GM12878 (cell line): ENCODE measurements at regions not wholly inside any gene's neighbourhood (a gene's known extent, or its start where the extent isn't known, plus 50 kb on each side); places are given as distances from the start of the nearest gene placed in this dataset.

Experiments
- JUND ChIP-seq: IDR thresholded peaks from 2 replicates; pipeline ENCODE4 v1.6.1; 2012; ENCODE audit warnings: low read depth, mild to moderate bottlenecking, low read length, improper control_type of control experiment, moderate library complexity
- MXI1 ChIP-seq: fragments of 150-350 bp; IDR thresholded peaks from 2 replicates; pipeline ENCODE4 v1.6.1; 2011; ENCODE audit warnings: low read depth, mild to moderate bottlenecking, inconsistent platforms, low read length, improper control_type of control experiment
- NRF1 ChIP-seq: conservative IDR thresholded peaks from 2 replicates; pipeline ENCODE4 v1.6.1; 2011; ENCODE audit warnings: mild to moderate bottlenecking, low read depth, low read length, improper control_type of control experiment
- PBX3 ChIP-seq: IDR thresholded peaks from 2 replicates; pipeline ENCODE4 v1.6.1; 2011; ENCODE audit warnings: mild to moderate bottlenecking, low read depth, low read length, moderate library complexity; ENCODE audit not compliant: insufficient replicate concordance
- POLR2A ChIP-seq: IDR thresholded peaks from 2 replicates; pipeline ENCODE4 v1.6.1; 2011; ENCODE audit warnings: low read depth, mild to moderate bottlenecking, low read length
- SPI1 ChIP-seq: IDR thresholded peaks from 2 replicates; pipeline ENCODE4 v1.6.1; 2011; ENCODE audit warnings: low read depth, mild to moderate bottlenecking, low read length, moderate library complexity, borderline replicate concordance; ENCODE audit not compliant: insufficient read depth
- SREBF1 ChIP-seq: IDR thresholded peaks from 2 replicates; pipeline ENCODE4 v1.6.1; 2012; ENCODE audit warnings: mild to moderate bottlenecking, low read length

DNA sequence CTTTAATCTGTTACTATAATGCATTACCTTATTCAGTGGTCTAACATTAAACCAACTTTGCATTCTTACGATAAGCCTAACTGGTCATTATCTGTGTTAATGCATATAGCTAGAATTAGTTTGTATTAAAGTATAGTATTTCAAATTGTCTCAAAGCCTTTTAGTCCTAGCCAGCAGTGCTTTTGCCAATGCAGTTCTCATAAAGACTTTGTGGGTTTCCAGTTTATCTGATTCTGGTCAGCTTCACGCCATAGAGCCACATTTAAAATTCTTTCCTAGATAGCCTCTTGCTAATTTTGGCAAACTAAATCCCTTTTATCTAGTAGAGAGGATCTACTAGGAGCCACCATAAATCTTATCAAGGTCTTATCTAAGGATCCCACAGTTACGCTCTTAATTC is 78.9 kb upstream of the VASH1 start:
- TF ChIP-seq NRF1 (no peak), MXI1 (no peak), SREBF1 (no peak), PBX3 (no peak), JUND (no peak), SPI1 (no peak), POLR2A (no peak)
